ENCODE measurements at regions not wholly inside any gene's neighbourhood (a gene's known extent, or its start where the extent isn't known, plus 50 kb on each side); places are given as distances from the start of the nearest gene placed in this dataset.

- TF ChIP-seq, protein P1, sequence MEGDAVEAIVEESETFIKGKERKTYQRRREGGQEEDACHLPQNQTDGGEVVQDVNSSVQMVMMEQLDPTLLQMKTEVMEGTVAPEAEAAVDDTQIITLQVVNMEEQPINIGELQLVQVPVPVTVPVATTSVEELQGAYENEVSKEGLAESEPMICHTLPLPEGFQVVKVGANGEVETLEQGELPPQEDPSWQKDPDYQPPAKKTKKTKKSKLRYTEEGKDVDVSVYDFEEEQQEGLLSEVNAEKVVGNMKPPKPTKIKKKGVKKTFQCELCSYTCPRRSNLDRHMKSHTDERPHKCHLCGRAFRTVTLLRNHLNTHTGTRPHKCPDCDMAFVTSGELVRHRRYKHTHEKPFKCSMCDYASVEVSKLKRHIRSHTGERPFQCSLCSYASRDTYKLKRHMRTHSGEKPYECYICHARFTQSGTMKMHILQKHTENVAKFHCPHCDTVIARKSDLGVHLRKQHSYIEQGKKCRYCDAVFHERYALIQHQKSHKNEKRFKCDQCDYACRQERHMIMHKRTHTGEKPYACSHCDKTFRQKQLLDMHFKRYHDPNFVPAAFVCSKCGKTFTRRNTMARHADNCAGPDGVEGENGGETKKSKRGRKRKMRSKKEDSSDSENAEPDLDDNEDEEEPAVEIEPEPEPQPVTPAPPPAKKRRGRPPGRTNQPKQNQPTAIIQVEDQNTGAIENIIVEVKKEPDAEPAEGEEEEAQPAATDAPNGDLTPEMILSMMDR (conservative IDR thresholded peaks at IDR 0.05; ENCODE audit: low read length), result no peak
- TF ChIP-seq EZH2phosphoT487 (IDR thresholded peaks at IDR 0.05; ENCODE audit: borderline replicate concordance), result no peak
Observed at GRCh38 chr2:33806041-33806440, 206.9 kb upstream of the FAM98A start.
